ENCODE measurements at regions not wholly inside any gene's neighbourhood (a gene's known extent, or its start where the extent isn't known, plus 50 kb on each side); places are given as distances from the start of the nearest gene placed in this dataset.

DNA sequence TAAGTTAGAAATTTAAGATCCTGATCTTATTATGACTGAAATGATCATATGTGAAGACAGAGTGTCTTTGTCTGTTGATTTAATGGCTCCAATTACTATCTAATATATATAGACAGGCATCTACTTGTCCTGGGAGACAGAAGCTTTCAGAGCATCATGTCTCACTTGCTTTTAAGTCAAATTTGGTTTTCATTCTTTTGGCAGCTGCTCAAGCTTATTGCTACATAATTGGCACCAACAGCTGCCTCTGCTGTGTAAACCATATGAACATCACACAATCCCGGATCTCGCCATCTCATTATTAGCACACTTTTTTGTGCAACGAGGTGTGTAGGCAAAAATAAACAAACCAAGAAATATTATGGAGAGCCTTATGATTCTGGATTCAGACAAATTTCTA lies 1717.9 kb downstream of the EFNA5 start:
- DNase-seq (ENCODE audit: low read depth in 2 of 2), result no peak

DNA sequence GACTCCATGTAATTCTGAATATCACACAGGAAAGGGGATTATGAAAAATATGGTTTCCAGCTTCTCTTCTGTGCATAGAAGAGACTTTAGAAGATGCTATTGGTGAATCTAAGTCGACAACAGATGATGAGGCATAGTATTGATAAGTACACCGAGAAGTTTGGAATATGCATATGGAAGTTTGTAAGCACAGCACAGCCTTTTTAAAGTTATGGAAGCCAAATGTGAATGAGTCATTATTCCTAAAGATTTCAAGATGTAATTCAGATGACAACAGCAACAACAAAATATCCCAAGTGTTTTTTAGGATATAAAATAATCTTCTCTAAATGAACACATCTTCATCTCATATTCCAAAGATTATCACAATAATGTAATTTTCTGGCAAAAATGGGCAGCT lies 1723.3 kb downstream of the EFNA5 start:
- DNase-seq (ENCODE audit: low read depth in 2 of 2), result no peak

DNA sequence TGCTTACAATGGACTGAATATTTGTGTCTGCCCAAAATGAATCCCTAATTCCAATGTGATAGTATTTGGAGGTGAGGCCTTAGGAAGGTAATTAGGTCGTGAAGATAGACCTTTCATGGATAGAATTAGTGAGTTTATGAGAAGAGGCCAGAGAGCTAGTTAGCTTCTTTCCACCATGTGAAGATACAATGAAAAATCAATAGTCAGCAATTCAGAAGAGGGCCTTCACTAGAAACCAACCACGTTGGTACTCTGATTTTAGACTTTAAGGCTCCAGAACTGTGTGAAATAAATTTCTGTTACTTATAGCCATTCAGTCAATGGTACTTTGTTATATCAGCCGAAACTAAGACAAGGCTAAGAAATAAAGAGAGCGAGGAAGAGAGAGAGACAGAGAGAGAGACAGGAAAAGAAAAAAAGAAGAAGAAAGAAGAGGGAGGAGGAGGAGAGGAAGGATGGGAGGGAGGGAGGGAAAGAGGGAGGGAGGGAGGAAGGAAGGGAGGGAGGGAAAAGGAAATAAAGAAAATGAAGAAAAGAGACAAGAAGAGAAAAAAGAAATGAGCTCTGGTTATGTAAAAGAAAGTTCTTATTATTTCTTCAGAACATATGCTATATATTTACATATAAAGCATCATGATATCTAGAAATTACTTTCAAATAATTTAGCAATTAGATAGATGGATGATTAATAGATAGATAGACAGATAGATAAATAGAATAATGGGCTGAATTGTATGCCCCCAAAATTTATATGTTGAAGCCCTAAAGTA lies 1725.3 kb downstream of the EFNA5 start:
- no peak for DNase-seq (ENCODE audit: low read depth in 2 of 2)

DNA sequence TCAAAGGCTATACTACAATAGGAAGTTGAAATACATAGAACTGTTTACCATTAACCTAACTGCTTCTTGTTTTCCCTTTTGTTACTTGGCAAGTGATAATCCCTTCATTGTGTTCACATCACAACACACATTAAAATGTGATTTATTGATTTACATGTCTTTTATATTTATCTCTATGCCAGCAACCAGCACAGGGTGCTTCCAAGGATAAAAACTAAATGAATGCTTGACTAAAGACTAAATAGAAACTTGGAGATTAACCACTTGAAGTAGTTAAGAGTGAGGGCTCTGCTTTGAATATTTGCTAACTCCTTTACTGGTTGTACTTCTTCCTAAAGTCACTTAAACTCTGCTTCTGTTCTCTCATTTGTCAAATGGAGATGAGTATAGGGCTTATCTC lies 1730.6 kb downstream of the EFNA5 start:
- no peak for DNase-seq (ENCODE audit: low read depth in 2 of 2)

DNA sequence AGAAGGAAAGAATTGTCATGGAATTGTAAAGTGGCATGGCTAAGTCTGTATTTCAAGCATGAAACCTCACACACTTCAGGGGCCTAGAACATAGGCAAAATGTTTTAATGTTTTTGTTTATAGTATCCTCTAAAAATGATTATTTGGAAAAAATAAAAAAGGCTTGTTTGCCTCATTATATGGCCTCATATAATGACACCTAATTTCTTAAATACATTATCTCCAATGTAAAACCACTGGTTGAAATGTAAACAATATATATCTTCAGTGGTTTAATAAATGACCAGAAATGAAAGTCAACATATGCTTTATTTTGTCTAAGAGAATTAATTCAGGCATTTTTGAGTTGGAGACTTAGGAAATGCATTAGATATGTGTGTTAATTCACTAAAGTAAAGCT lies 1736.6 kb downstream of the EFNA5 start:
- no peak for DNase-seq (ENCODE audit: low read depth in 2 of 2)

DNA sequence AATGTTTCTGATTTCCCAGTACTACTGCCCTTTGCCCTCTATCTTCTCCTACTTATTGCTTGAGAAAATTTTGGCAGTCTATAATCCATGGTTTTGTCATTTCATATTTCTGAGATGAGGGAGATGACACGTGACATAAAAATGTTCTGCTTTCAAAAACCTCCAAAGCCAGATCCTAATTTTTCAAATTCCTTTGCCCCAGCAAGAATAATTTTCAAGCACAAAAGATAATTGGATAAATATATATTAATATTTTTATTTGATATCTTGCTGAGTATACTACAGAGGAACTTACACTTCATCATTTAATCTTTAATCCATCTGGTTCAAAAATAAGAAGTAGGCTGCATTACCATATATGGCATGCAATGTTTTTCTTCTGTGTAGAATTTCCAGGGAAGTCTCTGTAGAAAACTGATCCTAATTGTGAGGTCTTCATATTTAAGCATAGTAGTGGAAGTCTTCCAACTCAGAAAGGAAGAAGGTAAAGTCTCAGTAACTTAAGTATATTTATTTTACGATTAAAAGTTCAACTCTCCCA lies 1738.8 kb downstream of the EFNA5 start:
- DNase-seq (ENCODE audit: low read depth in 2 of 2), result no peak

DNA sequence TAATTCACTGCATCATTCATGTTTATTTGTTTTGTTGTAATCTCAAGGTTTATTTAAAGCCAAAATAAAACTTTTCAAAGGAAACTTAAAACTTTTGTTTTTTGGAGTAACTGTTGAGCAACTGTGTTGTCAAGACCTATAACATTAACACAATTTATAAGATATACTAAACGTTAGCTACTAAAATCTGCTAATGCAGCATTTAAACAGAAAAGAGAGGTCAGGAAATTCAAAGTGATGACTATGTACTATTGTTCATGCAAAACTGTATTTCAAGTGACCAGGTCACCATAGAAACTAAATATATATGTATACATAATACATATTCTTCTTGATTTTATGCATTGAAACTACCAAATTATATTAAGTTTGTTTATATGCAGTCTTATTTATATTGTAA lies 1740.9 kb downstream of the EFNA5 start:
- DNase-seq (ENCODE audit: low read depth in 2 of 2), result no peak

DNA sequence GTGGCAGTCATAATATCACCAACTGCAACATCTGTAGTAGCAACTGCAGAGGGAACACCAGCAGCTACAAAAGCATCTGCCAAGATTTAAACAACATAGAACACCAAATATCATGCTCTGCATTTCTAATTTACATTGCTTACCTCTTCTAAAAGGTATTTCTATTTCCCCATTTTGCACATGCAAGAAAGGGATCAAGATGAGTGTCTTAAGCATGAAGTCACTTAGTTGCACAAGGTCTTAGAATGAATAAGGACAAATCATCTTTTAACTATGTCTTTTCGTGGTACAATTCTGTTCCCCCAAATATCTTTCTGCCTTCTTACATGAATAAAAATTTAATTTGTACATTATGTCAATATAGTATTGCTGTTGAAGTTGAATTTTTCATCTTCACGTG lies 1746.4 kb downstream of the EFNA5 start:
- no peak for DNase-seq (ENCODE audit: low read depth in 2 of 2)

DNA sequence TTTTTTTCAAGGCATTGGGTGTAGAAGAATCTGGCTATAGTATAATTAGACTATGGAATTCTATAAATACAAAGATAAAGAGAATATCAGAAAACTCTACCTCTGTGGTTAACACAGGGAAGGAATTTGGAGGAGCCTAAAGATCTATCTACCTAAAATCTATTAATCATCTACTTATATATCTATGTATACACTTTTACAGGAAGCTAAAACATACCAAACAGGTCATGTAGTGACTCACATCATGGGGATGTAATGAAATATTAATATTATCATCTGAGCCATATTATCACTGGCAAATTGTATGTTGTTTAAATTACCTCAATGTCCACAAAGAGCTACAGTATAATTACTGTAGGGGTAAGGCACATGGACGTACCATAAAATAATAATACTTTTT lies 1748.2 kb downstream of the EFNA5 start:
- no peak for DNase-seq (ENCODE audit: low read depth in 2 of 2)

DNA sequence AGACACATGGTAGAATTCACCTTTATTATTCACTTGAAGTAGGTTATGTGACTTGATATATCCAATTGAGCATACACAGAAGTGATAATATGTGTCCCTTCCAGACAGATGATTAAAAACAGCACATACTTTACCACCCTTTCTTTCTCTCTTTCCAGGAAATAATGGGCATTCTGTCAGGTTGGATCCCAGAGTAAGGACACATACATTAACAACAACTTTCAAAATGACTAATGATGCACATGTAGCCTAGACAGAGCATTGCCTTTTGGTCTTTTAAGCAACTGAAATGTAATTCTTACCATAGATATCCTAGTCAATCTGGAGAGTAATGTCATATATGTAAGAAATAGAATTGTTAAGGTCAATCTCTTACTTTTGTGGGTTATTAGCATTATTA lies 1748.7 kb downstream of the EFNA5 start:
- no peak for DNase-seq (ENCODE audit: low read depth in 2 of 2)

DNA sequence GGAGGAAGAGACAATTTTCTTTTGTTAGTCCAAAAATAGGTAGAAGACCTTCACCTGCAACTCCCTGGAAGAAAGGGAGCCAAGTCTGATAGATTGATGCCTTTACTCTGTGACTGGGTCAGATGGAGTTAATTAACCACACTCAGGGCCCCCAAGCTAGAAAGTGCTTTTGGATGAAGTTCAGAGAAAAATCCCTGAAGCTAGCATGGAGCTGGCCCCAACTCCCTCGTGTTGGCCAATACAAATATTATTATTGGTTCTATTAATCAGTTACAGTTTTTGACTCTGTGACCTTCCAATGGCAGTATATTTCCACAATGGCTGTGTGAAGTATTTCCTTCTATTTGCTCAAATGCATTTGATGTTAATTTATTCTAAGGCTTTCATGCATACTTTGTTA lies 1753.5 kb downstream of the EFNA5 start:
- no peak for DNase-seq (ENCODE audit: low read depth in 2 of 2)

DNA sequence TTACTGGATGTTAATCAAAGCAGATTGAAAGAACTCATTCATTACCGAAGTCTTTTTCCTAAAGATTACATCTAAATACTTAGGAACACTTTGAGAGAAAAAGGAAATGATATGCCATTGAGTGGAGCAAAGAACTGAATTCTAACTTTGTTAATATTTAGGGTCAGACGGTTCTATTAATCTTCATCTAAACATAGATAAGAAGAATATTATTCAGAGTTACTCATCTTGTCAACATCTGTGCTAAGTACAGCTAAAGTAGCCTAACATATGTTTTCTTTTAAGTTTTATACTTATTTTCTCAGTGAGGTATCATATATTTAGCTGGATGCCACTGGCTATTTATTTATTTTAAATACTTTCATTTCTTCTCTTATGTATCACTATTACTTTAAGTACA lies 1763.7 kb downstream of the EFNA5 start:
- DNase-seq (ENCODE audit: low read depth in 2 of 2), result no peak

DNA sequence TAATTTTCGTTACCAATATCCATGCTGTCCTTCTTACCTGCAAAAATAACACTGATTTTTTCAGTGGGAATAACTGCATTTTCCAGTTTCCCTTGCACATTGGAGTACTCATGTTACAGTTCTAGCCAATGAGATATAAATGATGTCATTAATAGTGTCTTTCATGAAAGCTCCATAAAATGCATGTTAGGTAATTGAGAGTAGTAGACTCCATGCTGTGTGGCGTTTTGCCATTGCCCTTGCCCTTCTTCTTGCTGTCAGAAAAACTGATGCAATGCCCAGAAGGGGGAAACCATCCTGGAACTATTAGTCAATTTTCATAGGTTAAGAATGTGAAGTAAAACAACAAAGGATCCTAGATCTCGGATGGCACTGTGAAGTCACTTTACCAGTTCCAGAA lies 1765.3 kb downstream of the EFNA5 start:
- no peak for DNase-seq (ENCODE audit: low read depth in 2 of 2)

DNA sequence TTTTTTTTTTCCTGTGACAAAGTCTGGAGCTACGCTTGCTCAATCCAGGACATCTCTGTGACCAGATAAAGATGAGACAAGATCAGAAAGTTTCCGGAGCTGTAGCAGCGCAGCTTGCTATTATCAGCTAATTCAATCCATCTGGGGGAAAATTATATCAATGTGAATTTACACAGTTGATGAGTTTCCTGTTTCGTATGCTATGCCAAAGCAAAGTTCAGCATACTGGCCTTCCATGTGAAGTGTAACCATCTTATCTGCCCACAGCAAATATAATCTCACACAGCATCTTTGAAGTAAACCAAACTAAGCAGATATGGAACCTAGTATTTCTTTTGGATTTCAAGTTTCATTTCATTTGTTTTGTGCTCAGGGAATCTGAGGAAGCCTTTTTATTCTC lies 1767.7 kb downstream of the EFNA5 start:
- no peak for DNase-seq (ENCODE audit: low read depth in 2 of 2)

DNA sequence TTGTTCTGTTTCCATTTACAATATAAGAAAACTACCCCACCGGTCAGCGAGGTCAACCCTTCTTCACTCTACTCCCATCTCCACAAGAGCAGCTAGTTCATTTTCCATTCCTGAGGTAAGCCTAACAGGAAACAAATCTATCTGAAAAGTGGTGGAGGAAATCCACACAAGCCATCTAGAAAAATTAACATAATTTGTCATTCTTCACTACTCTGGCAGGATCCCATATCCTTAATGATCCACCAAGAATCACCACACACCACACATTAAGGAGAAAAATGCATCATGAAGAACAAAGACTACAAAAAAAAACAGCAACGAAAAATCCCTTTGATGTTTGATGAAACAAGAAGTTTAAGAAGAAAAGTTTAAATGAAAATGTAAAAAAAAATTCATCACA lies 1771.0 kb downstream of the EFNA5 start:
- DNase-seq (ENCODE audit: low read depth in 2 of 2), result no peak

DNA sequence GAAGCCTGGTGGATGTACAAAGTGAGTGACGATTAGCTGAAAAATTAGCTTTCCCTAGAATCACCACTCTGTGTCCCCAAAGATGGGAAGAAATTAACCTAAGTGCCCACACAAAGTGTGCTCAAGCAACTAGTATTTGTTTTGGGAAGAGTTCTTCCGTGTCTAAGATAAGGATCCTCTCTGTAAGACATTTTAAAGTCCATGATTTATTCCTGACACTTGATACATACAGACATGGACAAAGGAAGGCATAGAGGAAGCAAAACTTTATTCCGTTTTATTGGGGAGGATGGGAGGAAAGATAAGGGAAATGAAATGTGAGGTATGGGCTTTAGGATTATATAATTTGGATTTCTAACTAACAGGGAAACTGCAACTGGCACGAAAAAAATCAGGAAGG lies 1772.6 kb downstream of the EFNA5 start:
- DNase-seq (ENCODE audit: low read depth in 2 of 2), result no peak

DNA sequence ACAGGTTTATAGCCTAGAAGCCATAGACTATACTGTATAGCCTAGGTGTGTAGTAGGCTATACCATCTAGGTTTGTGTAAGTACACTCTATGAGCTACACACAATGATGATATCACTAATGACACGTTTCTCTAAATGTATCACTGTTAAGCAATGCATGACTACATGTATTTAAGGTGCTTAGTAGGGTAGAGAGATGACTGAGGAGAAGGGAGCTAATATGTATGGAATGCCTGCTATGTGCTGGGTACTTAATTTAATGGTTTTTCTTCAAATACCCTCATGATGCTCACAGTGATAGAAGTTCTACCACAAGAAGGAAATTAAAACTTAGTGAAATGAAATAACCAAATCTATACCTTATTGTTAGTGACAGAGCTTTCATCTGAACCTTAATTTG lies 1785.5 kb downstream of the EFNA5 start:
- DNase-seq (ENCODE audit: low read depth in 2 of 2), result no peak

DNA sequence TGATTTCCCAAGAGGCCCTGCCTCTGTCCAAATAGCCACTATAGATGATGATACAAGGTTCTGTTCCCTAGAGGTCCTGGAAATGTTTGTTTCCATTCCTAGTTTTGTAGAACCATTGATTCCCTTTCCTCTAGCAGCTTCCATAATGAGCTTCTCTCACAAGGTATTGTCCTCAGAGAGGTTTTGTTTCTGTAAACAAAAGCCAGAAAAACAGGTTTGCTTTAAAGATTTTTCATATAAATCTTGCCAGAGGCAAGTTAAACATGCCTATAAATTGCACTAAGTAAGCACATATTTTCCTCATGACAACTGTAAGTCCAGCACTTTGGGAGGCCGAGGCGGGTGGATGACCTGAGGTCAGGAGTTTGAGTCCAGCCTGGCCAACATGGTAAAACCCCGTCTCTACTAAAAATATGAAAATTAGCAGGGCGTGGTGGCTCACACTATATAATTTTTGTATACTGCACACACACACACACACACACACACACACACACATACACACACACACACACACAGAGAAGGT lies 1787.7 kb downstream of the EFNA5 start:
- no peak for DNase-seq (ENCODE audit: low read depth in 2 of 2)

DNA sequence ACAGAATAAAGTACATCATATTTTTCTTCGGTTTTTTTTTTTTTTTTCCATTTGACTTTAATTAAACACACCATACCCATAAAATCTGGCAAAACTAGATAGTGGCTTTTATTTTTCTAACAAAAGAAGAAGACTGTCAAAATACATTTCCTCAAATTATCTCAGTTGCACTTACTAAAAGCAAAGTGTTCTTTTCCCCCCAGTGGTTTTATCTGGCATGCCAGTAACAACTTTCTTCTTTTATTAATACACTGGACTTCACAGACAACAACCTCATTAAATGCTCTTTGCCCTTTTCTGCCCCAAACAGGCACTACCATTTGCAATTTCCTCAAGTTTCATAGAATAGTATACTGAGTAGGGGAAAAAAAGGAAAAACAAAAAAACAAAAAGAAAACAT lies 1792.3 kb downstream of the EFNA5 start:
- DNase-seq (ENCODE audit: low read depth in 2 of 2), result no peak

DNA sequence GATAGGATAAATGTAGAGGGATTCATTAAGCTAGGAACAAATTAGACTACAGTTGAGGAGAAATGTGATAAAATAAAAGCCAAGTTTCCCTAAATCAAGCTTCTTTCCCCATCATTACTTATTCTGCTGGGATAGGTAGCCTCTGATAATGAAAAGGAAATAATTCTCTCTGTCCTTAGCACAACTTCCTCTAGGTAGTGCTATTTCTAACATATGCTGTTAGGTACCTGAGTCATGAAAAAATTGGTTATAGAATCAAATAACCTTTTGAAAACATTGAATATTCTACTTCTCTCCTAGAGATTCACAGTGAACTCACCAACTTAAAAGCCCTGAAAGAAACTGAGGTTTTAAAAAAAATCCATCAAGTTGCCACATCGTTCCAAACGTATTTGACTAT lies 1793.1 kb downstream of the EFNA5 start:
- DNase-seq (ENCODE audit: low read depth in 2 of 2), result no peak

DNA sequence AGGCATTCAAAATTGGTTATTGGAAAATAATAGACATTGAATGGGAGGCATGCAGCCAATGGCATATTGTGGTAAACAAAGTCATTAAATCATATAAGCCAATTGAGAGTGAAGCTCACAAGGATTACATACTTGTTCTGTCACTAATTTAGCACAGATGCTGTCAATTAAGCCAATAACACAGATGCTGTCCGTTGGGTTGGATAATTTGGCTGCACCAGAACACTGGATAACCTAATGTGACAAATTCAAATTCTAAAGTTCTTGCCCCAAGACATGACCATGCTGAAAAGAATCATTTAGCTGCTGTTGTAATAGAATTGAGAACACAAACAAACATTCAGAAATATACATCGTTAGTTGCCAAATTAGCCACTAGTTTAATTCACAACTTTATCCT lies 1796.4 kb downstream of the EFNA5 start:
- no peak for DNase-seq (ENCODE audit: low read depth in 2 of 2)

DNA sequence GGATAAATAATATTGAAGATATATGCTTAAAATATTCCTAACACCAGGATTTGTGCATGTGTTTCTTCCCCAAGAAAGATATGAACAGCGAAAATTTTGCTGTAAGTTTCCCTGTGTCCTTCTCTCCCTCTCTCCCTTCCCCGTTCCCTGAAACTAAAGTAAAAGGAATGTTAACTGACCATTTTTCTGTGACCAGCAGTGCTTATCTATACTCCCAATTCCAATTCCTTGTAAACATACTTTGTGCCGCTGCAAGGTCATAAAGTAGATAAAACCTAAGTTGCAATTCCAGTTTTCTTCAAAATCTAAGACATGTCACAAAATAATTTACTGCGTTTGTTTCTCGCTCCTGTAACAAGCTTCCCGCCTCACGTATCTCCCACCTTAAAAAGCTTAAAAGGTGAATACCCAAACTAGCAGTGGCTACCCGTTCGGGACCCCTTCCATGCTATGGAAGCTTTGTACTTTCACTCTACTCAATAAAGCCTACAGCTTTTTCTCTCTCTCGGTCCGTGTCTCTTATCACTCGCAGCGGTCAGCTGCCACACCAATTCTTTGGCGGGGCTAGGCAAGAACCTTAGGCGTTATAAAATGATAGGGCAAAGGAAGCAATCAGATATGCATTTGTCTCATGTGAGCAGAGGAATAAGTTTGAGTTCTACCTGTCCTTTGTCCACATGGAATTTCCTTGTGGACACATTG lies 1798.0 kb downstream of the EFNA5 start:
- DNase-seq (ENCODE audit: low read depth in 2 of 2), result no peak

All from dermis microvascular lymphatic vessel endothelial cell (primary cell).